Transverse colon (tissue), 4 donors: ENCODE measurements at regions not wholly inside any gene's neighbourhood (a gene's known extent, or its start where the extent isn't known, plus 50 kb on each side); places are given as distances from the start of the nearest gene placed in this dataset.

Source experiments
- DNase-seq: peaks from one replicate; pipeline ENCODE4 v3.0.0-alpha.2; 2019
- H3K27ac ChIP-seq, 4 donors: fragments of 200-600 bp; sonication (generic); 2 replicates each; pipeline ENCODE4 v1.5.1; 2016 to 2018; ENCODE audit warnings: inconsistent platforms in 4 of 4
- H3K27me3 ChIP-seq: fragments of 200-600 bp; sonication (generic); 2 replicates; pipeline ENCODE4 v1.5.1; 2017; ENCODE audit warnings: inconsistent platforms
- H3K36me3 ChIP-seq, 4 donors: fragments of 200-600 bp; sonication (generic); 2 replicates each; pipeline ENCODE4 v1.5.1; 2017 to 2019; ENCODE audit warnings: inconsistent platforms in 4 of 4
- H3K4me1 ChIP-seq, 4 donors: fragments of 200-600 bp; sonication (generic); 2 replicates each; pipeline ENCODE4 v1.5.1; 2017 to 2020; ENCODE audit warnings: inconsistent platforms in 4 of 4
- H3K4me3 ChIP-seq, 4 donors: fragments of 200-600 bp; sonication (generic); 1 replicate in 1 of 4; 2 replicates in 3 of 4; pipeline versions ENCODE4 v1.5.1 to v1.6.1; 2017 to 2019; ENCODE audit warnings: inconsistent platforms in 4 of 4
- H3K9me3 ChIP-seq, 2 donors: fragments of 200-600 bp; sonication (generic); 2 replicates each; pipeline ENCODE4 v1.5.1; 2017 to 2019; ENCODE audit warnings: inconsistent platforms in 2 of 2
- EP300 ChIP-seq: sonication (generic); formaldehyde crosslinking; IDR thresholded peaks from one replicate; pipeline ENCODE4 v1.6.1; 2017; ENCODE audit warnings: antibody characterized with exemption, low read depth
- POLR2A ChIP-seq: fragments of 450-650 bp; IDR thresholded peaks from one replicate; pipeline ENCODE4 v1.6.1; 2016; ENCODE audit warnings: antibody characterized with exemption, mild to moderate bottlenecking, moderate library complexity
- POLR2AphosphoS5 ChIP-seq, 3 donors: sonication (generic); formaldehyde crosslinking; IDR thresholded peaks; one replicate each; pipeline ENCODE4 v1.6.1; 2016; ENCODE audit warnings: antibody characterized with exemption in 3 of 3
- WGBS, 2 donors: methylation state at CpG; one replicate each; pipeline ENCODE4 v1.1.5; 2018; ENCODE audit warnings: low coverage in 1 of 2; 5-methylcytosine and 5-hydroxymethylcytosine counted together
- in situ Hi-C, 4 donors: fragments of 200-750 bp; cut with MboI; loops; one replicate each; pipeline versions ENCODE4 v1.15.0 to v1.15.1; 2017; ENCODE audit warnings: low sequenced_read_pairs in 3 of 4, low pct_ligation_motif_present in 1 of 4, low pct_unique_long_range_greater_than_20kb in 1 of 4
- intact Hi-C: fragments of 100-400 bp; cut with DNase I; formaldehyde crosslinking; loops from one replicate; pipeline ENCODE4 v1.15.1; 2023; ENCODE audit warnings: low total_unique reads
- TF ChIP-seq, protein P1 (sequence below), 5 experiments: fragments of 200-600 bp in 3 of 5; fragments of 450-650 bp in 2 of 5; sonication (generic) in 3 of 5; IDR thresholded peaks; 1 replicate in 2 of 5; 2 replicates in 3 of 5; pipeline ENCODE4 v1.5.1; 2016 to 2017; ENCODE audit warnings: antibody characterized with exemption in 5 of 5, inconsistent platforms in 3 of 5, mild to moderate bottlenecking in 2 of 5, moderate library complexity in 1 of 5

DNA sequence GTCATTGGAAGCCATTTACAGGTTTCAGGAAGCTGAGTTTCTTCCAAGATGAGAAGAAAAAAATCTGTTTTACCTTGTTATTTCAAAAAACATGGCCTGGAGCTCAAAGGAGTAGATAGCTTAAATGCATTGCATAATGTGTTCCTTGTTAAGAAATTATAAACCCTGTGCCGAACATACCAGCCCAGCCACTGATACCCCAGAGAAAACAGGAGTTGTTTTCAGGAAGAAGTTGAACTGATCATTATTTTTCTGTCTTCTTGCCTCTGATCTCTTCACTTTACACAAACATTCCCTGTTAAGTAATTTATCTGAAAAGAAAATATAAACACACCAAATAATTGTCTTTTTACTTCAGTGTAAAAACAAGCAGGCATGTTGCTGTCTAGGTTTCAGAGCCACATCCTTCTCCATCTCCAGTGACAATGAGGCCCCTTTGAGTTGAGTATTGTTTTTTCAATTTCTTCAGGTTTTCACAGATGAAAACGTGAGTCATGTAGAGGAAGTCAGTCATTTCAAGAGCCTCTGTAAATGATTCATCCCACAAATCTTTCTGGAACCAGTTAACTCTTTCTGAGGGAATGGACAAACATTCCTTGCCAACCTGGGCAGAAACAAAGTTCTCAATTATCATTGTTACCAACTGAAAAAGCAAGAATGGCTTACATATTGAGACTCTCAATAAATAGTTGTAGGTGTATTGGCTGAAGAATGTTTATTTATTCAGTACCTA is 244.2 kb downstream of the IPMK start:
- no peaks in the 10 kb centered on the region for H3K36me3 ChIP-seq
- intact Hi-C loops, result no loop called here
- 0 to 25% methylated on average over 2 of the region's 2 CpGs for WGBS, 2 donors
- no peak overlapping the region for H3K27ac ChIP-seq
- H3K27me3 ChIP-seq, result no peaks in the 10 kb centered on the region
- no peak for TF ChIP-seq POLR2A
- DNase-seq, result no peak
- in situ Hi-C loops, result no loop called here
- peaks cover 0 to 5% (median 1%) of the 10 kb centered on the region in 4 donors for H3K4me1 ChIP-seq
- H3K9me3 ChIP-seq, result no peaks in the 10 kb centered on the region
- no peak overlapping the region for H3K4me3 ChIP-seq

- in situ Hi-C loops (no loop called here), intact Hi-C loops (loop anchor here (2.0 kb wide), 1 partner anchor 63 kb away; no protein-coding TSS in a partner anchor)
- Histone ChIP-seq H3K27me3 (no peaks in the 10 kb centered on the region), H3K9me3 (no peaks in the 10 kb centered on the region), H3K4me3 (no peak overlapping the region), H3K36me3 (no peaks in the 10 kb centered on the region), H3K4me1 (peaks cover 0 to 5% (median 1%) of the 10 kb centered on the region in 4 donors), H3K27ac (no peak overlapping the region)
- WGBS, 2 donors, result 80 to 81% methylated on average over 3 of the region's 3 CpGs
- DNase-seq, result no peak
- no peak for TF ChIP-seq EP300
- TF ChIP-seq POLR2A, result no peak
- TF ChIP-seq POLR2AphosphoS5 (IDR thresholded peaks at IDR 0.05), result no peak
- TF ChIP-seq, protein P1, sequence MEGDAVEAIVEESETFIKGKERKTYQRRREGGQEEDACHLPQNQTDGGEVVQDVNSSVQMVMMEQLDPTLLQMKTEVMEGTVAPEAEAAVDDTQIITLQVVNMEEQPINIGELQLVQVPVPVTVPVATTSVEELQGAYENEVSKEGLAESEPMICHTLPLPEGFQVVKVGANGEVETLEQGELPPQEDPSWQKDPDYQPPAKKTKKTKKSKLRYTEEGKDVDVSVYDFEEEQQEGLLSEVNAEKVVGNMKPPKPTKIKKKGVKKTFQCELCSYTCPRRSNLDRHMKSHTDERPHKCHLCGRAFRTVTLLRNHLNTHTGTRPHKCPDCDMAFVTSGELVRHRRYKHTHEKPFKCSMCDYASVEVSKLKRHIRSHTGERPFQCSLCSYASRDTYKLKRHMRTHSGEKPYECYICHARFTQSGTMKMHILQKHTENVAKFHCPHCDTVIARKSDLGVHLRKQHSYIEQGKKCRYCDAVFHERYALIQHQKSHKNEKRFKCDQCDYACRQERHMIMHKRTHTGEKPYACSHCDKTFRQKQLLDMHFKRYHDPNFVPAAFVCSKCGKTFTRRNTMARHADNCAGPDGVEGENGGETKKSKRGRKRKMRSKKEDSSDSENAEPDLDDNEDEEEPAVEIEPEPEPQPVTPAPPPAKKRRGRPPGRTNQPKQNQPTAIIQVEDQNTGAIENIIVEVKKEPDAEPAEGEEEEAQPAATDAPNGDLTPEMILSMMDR (IDR thresholded peaks at IDR 0.05), result no peak
These were observed 247.7 kb downstream of the IPMK start for GRCh38 chr10:58019863-58020537.

DNA sequence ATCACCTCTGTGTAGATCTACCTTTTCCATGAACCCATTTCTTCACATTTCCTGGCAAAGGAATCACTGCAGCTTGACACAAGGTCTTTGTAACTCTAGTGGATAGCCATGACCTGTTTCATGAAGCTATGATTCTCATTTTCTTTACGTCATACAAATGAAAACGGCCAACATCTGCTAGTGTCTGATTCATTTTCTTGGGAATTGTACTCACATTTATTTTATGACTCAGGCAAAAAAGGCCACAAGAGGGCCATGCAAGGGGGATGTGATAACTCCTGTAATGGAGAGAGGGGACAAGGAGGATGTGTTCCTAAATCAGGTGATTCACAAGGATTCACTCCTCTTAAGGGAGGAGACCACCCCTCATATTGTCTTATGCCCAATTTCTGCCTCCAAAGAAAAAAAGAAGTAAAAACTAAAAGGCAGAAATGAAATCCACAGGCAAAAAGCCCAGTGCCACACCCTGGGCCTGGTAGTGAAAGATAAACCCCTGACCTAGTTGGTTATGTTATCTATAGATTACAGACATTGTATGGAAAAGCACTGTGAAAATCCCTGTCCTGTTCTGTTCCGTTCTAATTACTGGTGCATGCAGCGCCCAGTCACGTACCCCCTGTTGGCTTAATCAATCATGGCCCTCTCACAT is 249.9 kb downstream of the IPMK start:
- no peak overlapping the region for H3K27ac ChIP-seq
- TF ChIP-seq, protein P1 (IDR thresholded peaks at IDR 0.05), result no peak
- TF ChIP-seq POLR2AphosphoS5 (IDR thresholded peaks at IDR 0.05), result no peak
- TF ChIP-seq EP300, result no peak
- no peak for TF ChIP-seq POLR2A
- H3K36me3 ChIP-seq, result no peaks in the 10 kb centered on the region
- no peak overlapping the region for H3K4me3 ChIP-seq
- no peaks in the 10 kb centered on the region for H3K4me1 ChIP-seq
- intact Hi-C loops, result no loop called here
- WGBS, 2 donors, result 80 to 90% methylated on average over 4 to 5 of the region's 5 CpGs
- no peaks in the 10 kb centered on the region for H3K9me3 ChIP-seq
- H3K27me3 ChIP-seq, result no peaks in the 10 kb centered on the region
- DNase-seq, result no peak
- in situ Hi-C loops, result no loop called here

- intact Hi-C loops (no loop called here), in situ Hi-C loops (no loop called here)
- no peak for TF ChIP-seq POLR2A
- no peaks in the 10 kb centered on the region for H3K27me3 ChIP-seq
- no peak for DNase-seq
- H3K4me3 ChIP-seq, result no peak overlapping the region
- no peaks in the 10 kb centered on the region for H3K36me3 ChIP-seq
- no peaks in the 10 kb centered on the region for H3K9me3 ChIP-seq
- no peaks in the 10 kb centered on the region for H3K4me1 ChIP-seq
- 91 to 100% methylated on average over 1 of the region's 1 CpG for WGBS, 2 donors
- H3K27ac ChIP-seq, result no peak overlapping the region
These were observed 251.1 kb downstream of the IPMK start for GRCh38 chr10:58016614-58017013.

DNA sequence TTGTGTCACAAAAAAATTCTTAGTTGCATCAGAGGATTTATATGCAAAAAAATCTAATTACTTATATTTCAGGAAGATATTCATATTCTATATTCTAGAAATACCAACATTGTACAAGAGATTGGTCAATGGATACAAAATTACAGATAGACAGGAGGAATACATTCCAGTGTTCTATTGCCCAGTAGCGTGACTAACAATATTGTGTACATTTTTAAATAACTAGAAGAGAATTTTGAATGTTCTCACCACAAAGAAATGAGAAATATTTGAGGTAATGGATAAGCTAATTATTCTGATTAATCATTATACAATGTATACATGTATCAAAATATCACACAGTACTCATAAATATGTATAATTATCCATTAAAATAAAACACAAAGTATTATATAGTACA is 253.3 kb downstream of the IPMK start:
- Histone ChIP-seq H3K4me3 (no peak overlapping the region), H3K9me3 (no peaks in the 10 kb centered on the region), H3K27ac (no peak overlapping the region), H3K4me1 (no peaks in the 10 kb centered on the region), H3K36me3 (no peaks in the 10 kb centered on the region), H3K27me3 (no peaks in the 10 kb centered on the region)
- TF ChIP-seq POLR2AphosphoS5 (IDR thresholded peaks at IDR 0.05), result no peak
- TF ChIP-seq EP300, result no peak
- TF ChIP-seq POLR2A, result no peak
- TF ChIP-seq, protein P1 (IDR thresholded peaks at IDR 0.05), result no peak
- DNase-seq, result no peak
- in situ Hi-C loops (no loop called here), intact Hi-C loops (no loop called here)
- 66 to 77% methylated on average over 1 of the region's 1 CpG for WGBS, 2 donors
